ENCODE measurements at regions not wholly inside any gene's neighbourhood (a gene's known extent, or its start where the extent isn't known, plus 50 kb on each side); places are given as distances from the start of the nearest gene placed in this dataset.

GRCh38 chr2:71933467-71934319, 214.0 kb downstream of the CYP26B1 start:
- TF ChIP-seq CTCF (conservative IDR thresholded peaks at IDR 0.05; ENCODE audit: low read depth, low read length), result peak; percentile 37
- no peak for TF ChIP-seq EZH2 (IDR thresholded peaks at IDR 0.05; ENCODE audit: borderline replicate concordance, low read depth, low read length, poor library complexity, severe bottlenecking)

Measured in A673 (cell line).